Kidney epithelial cell (primary cell): ENCODE measurements at regions not wholly inside any gene's neighbourhood (a gene's known extent, or its start where the extent isn't known, plus 50 kb on each side); places are given as distances from the start of the nearest gene placed in this dataset.

Experiments used
- DNase-seq: peaks from one replicate; pipeline ENCODE4 v3.0.0-alpha.2; 2010; ENCODE audit warnings: low read depth
- H3K27me3 ChIP-seq: 2 replicates; pipeline ENCODE4 v1.6.0; 2011; ENCODE audit warnings: low read length; ENCODE audit not compliant: control insufficient read depth, insufficient read depth
- H3K36me3 ChIP-seq: 2 replicates; pipeline ENCODE4 v1.5.1; 2011; ENCODE audit warnings: low read length; ENCODE audit not compliant: control insufficient read depth, insufficient read depth
- H3K4me3 ChIP-seq: 2 replicates; pipeline ENCODE4 v1.5.1; 2011; ENCODE audit warnings: low read depth, mild to moderate bottlenecking, control low read depth, low read length
- CTCF ChIP-seq: IDR thresholded peaks from 2 replicates; pipeline ENCODE4 v1.5.1; 2011; ENCODE audit warnings: mild to moderate bottlenecking, moderate library complexity, low read length, control low read depth, inconsistent platforms; ENCODE audit not compliant: insufficient read depth, poor library complexity, severe bottlenecking

- TF ChIP-seq CTCF, result no peak
These were observed 57.0 kb upstream of the TAC4 start for GRCh38 chr17:49904893-49905292.

GRCh38 chr17:49906531-49907136, 58.8 kb upstream of the TAC4 start:
- DNase-seq, result no peak
- Histone ChIP-seq H3K27me3 (peaks cover 79% of the 10 kb centered on the region), H3K36me3 (no peaks in the 10 kb centered on the region), H3K4me3 (no peak overlapping the region)
- TF ChIP-seq CTCF, result no peak

More at GRCh38 chr17:49904893-49905292, 57.0 kb upstream of the TAC4 start:
- Histone ChIP-seq H3K4me3 (no peak overlapping the region), H3K27me3 (peaks cover 76% of the 10 kb centered on the region), H3K36me3 (no peaks in the 10 kb centered on the region)
- DNase-seq, result no peak

- no peak for TF ChIP-seq CTCF
- DNase-seq, result no peak
- H3K4me3 ChIP-seq, result no peak overlapping the region
- H3K27me3 ChIP-seq, result peaks cover 73% of the 10 kb centered on the region
- no peaks in the 10 kb centered on the region for H3K36me3 ChIP-seq
These were observed 59.4 kb upstream of the TAC4 start for GRCh38 chr17:49907279-49907678.

- Histone ChIP-seq H3K27me3 (peaks cover 57% of the 10 kb centered on the region), H3K4me3 (no peak overlapping the region), H3K36me3 (no peaks in the 10 kb centered on the region)
- TF ChIP-seq CTCF, result no peak
- no peak for DNase-seq
These were observed 59.9 kb upstream of the DLX4 start for GRCh38 chr17:49908782-49909714.

GRCh38 chr17:49910094-49910857, 58.7 kb upstream of the DLX4 start:
- no peak for TF ChIP-seq CTCF

More at GRCh38 chr17:49910094-49910857, 58.7 kb upstream of the DLX4 start:
- peaks cover 47% of the 10 kb centered on the region for H3K27me3 ChIP-seq
- H3K4me3 ChIP-seq, result peak overlapping the region; percentile 7
- no peak for DNase-seq
- no peaks in the 10 kb centered on the region for H3K36me3 ChIP-seq
